D721Med (cell line): ENCODE measurements at regions not wholly inside any gene's neighbourhood (a gene's known extent, or its start where the extent isn't known, plus 50 kb on each side); places are given as distances from the start of the nearest gene placed in this dataset.

Experiments
- DNase-seq: peaks from one replicate; pipeline ENCODE4 v3.0.0; 2011; ENCODE audit warnings: low spot score; ENCODE audit not compliant: insufficient read length
- FAIRE-seq: peaks from 2 replicates; lab custom pipeline; 2011; peaks lifted over from hg19 to GRCh38; lab: Jason Lieb, UNC
- TF ChIP-seq, protein P1 (sequence below): IDR thresholded peaks from 2 replicates; pipeline ENCODE4 v1.5.1; 2012; ENCODE audit warnings: mild to moderate bottlenecking, control low read depth; ENCODE audit not compliant: insufficient read depth; ENCODE audit errors: missing control alignments

DNA sequence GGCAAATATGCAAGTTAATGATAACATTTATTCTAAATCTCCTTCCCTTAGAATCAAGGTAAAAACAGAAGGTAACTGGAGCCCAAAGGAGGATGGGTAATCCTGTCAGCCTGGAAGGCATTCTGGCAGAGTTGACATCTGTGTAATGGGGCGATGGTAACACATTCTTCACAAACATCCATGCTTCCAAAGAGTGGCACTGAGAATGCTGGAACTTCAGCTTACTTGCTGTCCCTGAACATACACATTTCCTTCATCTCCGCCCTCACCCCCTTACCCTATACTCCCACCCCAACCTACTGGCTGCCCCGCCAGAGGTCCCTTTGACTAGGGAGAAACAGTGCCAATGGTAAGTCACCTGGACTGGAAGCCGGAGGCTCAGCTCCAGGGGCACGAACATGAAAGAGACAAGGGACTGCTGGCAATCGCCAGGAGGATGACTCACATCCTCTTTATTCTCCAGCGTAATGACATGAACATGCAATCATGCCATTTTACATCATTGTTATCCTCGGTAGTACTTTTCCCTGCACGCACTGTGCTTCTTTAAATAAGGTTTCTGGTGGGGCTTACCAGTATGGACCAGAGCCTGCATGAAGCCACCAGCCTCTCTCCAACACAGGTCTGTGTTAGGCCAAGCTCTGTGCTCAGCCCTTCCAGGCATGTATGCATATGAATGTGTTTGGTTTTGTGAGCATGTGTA lies 694.2 kb upstream of the TENM3 start:
- TF ChIP-seq, protein P1, sequence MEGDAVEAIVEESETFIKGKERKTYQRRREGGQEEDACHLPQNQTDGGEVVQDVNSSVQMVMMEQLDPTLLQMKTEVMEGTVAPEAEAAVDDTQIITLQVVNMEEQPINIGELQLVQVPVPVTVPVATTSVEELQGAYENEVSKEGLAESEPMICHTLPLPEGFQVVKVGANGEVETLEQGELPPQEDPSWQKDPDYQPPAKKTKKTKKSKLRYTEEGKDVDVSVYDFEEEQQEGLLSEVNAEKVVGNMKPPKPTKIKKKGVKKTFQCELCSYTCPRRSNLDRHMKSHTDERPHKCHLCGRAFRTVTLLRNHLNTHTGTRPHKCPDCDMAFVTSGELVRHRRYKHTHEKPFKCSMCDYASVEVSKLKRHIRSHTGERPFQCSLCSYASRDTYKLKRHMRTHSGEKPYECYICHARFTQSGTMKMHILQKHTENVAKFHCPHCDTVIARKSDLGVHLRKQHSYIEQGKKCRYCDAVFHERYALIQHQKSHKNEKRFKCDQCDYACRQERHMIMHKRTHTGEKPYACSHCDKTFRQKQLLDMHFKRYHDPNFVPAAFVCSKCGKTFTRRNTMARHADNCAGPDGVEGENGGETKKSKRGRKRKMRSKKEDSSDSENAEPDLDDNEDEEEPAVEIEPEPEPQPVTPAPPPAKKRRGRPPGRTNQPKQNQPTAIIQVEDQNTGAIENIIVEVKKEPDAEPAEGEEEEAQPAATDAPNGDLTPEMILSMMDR, result no peak
- DNase-seq, result no peak
- FAIRE-seq, result no peak

DNA sequence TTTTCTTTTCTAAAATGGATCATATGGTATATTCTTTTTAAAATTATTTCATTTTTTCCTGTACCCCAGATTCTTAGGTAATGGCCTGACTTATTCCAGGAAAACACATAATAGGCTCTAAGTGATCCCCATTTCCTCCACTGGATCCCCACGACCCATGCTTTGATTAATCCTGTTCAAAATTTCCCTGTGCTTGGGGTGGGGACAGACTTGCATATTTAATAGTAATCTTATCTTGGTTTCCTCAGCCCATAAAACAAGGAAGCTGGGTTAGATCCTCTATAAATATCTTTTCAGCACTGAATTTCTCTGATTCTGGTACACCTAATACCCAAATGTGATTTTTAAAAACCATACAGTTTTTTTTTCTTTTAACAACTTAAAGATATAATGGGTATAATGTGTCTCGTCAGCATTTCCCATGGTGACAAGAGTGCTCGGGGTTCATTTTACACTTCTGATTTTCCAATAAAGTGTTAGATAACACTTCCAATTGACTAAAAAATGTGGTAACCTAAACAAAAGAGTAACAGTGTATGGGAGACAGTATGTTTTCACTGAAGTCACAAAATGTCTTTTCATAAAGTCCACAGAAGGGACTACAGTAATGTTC lies 693.5 kb upstream of the TENM3 start:
- no peak for DNase-seq
- no peak for FAIRE-seq
- TF ChIP-seq, protein P1, result no peak

DNA sequence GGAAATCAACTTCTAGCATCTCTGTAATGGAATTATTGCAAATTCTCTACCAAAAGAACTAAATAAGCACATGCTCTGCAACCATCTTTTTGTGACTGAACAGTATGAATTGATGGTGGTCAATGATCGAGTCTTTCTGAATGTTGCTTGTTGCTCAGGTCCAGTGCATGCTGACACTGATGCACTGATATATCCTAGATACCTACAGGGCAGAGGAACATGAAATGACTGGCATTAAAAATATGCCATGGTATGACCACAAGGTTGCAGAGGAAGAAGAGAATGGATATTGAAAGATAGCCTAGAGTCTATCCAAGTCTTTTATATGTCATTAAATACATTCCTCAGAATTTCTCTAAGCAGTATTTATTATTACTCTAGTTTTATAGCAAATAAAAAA lies 692.8 kb upstream of the TENM3 start:
- DNase-seq (no peak), FAIRE-seq (no peak)
- TF ChIP-seq, protein P1, result no peak

DNA sequence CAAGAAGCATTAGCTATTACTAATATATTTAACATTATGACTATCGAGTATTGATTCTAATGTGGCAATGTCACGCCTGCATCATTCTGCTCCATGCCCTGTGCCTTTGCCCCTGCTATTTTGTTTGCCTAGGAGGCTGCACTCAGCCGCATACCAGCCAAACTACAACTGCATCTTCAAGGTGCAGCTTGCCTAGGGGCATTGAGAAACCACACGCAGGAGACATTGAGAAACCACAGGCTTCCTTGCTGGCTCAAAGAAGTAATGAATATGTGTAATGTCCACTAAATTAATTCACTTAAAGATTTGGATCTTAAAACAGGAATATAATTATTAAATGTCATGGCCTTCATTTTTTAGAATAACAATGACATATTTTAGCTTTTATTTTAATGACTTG lies 683.6 kb upstream of the TENM3 start:
- FAIRE-seq, result no peak
- TF ChIP-seq, protein P1, result no peak

DNA sequence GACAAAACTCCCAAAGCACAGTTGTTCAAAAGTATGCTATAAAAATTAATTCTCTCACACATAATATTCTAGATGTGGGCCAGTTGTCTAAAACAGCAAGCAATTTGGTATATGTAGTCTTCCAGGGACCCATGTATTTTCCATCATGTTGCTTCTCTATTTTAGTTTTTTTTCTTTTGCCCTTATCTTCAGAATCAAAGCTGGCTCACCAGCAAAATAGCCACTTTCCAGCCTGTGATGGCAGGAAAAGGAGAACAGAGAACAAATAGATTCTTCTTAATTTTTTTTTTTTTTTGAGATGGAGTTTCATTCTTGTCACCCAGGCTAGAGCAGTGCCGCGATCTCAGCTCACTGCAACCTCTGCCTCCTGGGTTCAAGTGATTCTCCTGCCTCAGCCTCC lies 680.8 kb upstream of the TENM3 start:
- TF ChIP-seq, protein P1, result no peak
- FAIRE-seq (no peak), DNase-seq (no peak)

More for the DNA sequence above, 683.6 kb upstream of the TENM3 start:
- DNase-seq, result no peak

DNA sequence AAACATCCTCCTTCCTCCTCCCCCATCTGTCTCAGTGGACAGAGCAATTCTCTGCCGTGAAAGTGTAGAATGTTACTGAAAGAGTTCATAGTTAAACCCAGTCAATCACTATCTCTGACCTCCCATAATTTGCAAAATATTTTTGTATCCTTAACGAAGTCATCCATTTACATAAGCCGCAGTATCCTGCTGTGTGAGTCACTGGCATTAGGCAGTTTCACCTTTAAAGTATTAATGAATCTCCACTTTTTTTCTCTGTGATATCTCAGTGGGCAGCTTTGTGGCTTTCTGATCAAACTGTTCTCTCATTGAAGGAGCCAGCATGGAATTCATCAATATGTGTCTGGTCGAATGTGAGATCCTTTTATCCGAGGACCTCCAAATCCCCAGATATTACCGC lies 678.6 kb upstream of the TENM3 start:
- no peak for FAIRE-seq
- TF ChIP-seq, protein P1, result no peak
- no peak for DNase-seq

DNA sequence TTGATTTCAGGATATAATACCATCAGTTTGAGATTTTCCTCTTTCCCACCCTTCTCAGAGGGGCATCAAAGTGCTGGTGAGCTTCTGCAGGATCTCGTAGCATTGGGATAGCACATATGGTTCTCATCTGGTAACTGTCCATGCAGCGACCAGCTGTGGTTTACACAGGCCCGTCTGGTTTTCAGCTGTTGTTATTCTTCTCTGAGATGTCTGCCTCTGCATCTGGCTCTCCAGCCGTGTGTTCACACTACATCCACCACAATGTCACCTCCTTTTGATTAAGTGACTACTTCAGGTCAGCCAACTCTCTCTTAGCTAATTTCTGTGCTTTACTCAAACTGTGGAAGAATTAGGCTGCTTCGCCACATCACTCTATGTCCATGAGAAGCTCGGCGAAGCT lies 676.7 kb upstream of the TENM3 start:
- TF ChIP-seq, protein P1, result no peak
- no peak for FAIRE-seq
- DNase-seq, result no peak
